ENCODE measurements at regions not wholly inside any gene's neighbourhood (a gene's known extent, or its start where the extent isn't known, plus 50 kb on each side); places are given as distances from the start of the nearest gene placed in this dataset.

DNA sequence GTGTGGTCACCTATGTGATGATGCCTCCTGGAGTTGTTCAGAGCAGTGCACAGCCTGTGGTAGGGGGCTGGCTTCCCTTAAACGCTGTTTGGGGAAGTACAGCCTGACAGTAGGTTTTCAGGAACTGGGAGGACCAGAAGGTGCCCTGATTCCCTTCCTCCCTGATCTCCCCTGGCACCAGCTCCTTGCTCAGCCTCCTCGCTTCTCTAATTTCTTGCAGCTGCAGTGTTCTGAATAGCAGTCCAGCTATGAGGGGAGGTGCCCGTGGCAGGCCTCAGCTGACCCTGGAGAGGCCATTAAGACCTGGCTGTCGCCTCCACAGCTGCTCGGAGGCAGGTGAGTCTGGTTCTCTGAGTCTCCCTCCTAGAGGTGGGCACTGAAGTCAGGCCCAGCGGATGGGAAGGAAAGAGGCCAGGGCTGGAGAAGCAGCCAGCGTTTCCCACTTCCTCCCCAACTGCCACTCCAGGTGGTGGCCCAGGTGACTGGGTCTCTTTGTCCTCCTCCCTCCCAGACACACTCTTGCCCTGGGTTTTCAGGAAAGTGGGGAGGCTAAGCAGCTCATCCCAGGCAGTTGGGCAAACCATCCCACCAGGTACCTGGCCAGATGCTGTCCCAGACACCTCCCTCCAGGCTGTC lies 52.0 kb upstream of the RPL11 start:
- no peak for DNase-seq (ENCODE audit: low read depth)

DNA sequence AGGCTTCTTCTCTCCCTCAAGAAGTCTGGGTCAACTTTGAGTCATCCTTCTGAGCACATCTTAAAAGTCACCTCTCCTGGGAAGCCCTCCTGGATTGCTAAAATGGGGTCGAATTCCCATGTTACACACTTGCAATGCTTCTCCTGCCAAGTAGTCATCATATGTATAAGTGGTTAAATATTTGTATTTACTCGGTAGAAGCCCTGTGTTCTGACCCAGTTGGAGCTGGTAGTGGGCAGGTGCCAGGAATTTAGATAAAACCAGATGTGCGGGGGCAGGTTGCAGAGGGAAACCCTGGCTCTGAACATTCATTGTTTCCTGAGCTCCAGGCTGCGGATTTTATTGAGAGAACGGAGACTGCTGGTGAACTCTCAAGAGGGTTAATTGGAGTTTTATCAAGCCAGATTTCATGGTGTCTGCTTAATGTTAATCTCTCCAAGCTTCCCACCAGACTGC lies 52.8 kb upstream of the RPL11 start:
- no peak for DNase-seq (ENCODE audit: low read depth)

- DNase-seq (ENCODE audit: low read depth): no peak
These were observed 53.4 kb upstream of the RPL11 start for GRCh38 chr1:23638188-23638619.

DNA sequence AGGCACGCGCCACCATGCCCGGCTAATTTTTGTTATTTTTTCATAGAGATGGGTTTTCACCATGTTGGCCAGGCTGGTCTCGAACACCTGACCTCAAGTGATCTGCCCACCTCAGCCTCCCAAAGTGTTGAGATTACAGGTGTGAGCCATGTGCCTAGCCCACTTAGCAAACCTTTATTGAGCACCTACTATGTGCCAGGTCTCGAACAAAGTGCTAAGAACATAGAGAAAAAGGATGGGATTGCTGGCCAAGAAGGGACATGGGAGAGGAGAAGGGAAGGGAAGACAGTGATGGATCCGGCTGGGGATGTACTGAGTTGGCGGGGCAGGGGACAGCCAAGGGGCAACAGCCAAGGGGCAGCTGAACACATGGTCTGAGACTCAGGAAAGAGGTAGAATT lies 55.6 kb upstream of the RPL11 start:
- DNase-seq (ENCODE audit: low read depth): no peak

GRCh38 chr1:23634840-23635651 lies 56.6 kb upstream of the RPL11 start:
- peak; percentile 77 for DNase-seq (ENCODE audit: low read depth)

- DNase-seq (ENCODE audit: low read depth): no peak
These were observed 57.1 kb upstream of the RPL11 start for GRCh38 chr1:23634518-23634839.

- DNase-seq (ENCODE audit: low read depth): no peak
These were observed 59.0 kb upstream of the RPL11 start for GRCh38 chr1:23632479-23633160.

- no peak for DNase-seq (ENCODE audit: low read depth)
These were observed 61.8 kb upstream of the RPL11 start for GRCh38 chr1:23629708-23630290.

DNA sequence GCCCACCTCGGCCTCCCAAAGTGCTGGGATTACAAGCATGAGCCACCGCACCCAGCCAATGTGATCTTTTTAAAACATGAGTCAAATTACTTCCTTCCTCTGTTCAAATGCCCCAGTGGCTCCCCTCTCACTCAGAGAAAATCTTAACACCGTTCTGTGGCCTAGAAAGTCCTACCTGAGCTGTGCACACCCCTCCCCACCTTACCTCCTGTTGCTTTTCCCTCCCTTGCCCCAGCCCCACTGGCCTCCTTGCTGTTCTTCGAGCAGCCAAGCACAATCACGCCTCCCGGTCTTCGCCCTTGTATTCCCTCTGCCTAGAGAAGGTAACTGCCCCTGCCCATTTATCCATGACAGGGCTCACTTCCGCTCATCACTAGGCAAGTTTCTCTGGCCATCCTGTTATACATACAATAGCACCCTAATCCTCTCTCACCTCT lies 62.6 kb upstream of the RPL11 start:
- DNase-seq (ENCODE audit: low read depth): no peak

GRCh38 chr1:23627069-23627735 lies 64.4 kb upstream of the RPL11 start:
- no peak for DNase-seq (ENCODE audit: low read depth)

GRCh38 chr1:23625929-23626535 lies 65.6 kb upstream of the RPL11 start:
- DNase-seq (ENCODE audit: low read depth): no peak

- no peak for DNase-seq (ENCODE audit: low read depth)
These were observed 66.1 kb upstream of the RPL11 start for GRCh38 chr1:23625459-23625858.

- DNase-seq (ENCODE audit: low read depth): no peak
These were observed 65.1 kb upstream of the ID3 start for GRCh38 chr1:23624440-23624839.

DNA sequence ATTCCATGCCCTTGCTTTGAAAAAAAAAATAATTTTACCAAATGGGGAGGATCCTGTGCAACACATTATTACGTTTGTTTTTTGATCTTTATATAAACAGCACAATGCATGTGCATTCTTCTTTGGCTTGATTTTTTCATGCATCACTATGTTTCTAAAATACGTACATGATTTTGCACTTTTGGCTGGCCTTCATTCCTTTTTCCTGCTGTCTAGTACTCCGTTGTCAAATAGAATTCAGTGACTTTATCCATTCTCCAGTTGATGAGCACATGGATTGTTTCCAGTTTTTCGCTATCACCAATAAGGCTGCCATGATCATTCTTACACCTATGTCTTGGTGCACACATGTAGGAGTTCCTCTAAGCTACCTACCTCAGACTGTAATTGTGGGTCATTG lies 63.0 kb upstream of the ID3 start:
- DNase-seq (ENCODE audit: low read depth): no peak

DNA sequence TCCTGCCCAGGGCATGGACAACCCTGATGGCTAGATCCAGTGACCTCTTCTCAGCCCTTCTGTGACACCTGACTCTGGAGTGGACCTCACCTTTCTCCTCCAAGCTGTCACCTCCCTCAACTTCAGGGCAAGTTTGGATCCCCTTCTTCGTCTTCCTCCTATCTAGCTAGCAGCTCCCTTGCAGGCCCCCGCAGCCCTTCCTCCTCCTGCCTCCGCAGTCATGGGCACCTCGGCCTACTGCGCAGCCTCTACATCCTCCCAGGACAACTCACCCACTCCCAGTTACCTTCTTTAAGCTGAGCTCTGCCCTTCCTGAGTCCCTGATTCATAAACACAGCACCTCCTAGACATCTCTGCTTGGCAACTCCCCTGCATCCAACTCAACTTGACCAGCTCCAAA lies 61.3 kb upstream of the ID3 start:
- DNase-seq (ENCODE audit: low read depth): no peak

GRCh38 chr1:23619299-23620188 lies 60.2 kb upstream of the ID3 start:
- no peak for DNase-seq (ENCODE audit: low read depth)

DNA sequence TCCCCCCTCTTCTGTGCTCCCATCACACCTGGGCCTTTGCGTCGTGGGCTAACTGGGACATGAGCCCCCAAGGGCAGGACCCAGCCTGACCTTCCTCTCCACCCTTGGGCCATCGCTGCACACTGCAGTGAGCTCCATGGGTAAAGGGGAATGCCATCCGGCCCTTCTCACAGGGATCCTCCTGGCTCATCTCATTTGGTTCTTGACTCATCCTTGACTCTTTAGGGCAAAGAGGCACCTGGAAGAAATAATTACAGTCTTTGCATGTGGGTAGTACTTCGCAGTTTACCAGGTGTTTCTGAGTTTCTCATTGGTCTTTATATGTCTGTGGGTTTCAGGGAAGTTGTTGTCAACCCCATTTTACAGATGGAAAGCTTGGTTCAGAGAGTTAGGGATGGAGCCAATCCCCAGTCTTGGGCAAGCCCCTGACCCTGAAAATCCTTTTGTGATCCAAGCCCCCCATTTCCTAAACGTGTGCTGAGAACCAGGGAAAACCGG lies 59.3 kb upstream of the ID3 start:
- DNase-seq (ENCODE audit: low read depth): no peak

GRCh38 chr1:23617084-23617521 lies 57.8 kb upstream of the ID3 start:
- DNase-seq (ENCODE audit: low read depth): no peak

GRCh38 chr1:23616292-23616824 lies 57.1 kb upstream of the ID3 start:
- no peak for DNase-seq (ENCODE audit: low read depth)

DNA sequence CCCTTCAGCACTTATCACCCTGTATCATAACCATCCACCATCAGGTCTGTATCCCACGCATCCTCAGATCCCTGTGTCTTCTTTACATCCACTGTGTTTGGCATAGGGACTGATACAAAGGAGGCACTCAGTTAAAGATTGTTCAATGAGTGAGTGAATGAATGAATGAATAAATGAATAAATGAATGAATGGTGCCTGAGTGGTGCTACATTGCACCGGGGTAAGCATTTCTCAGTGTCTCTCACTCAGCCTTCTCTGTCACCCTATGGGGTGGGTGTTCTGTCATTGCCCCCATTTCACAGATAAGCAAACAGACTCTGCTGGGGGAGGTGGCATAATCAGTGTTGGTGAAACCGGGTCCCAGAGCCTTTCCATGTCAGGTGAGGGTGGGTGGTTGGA lies 56.6 kb upstream of the ID3 start:
- no peak for DNase-seq (ENCODE audit: low read depth)

Data from stromal cell of bone marrow (primary cell).